ENCODE measurements at regions not wholly inside any gene's neighbourhood (a gene's known extent, or its start where the extent isn't known, plus 50 kb on each side); places are given as distances from the start of the nearest gene placed in this dataset.

- no peak for TF ChIP-seq CTCF (IDR thresholded peaks at IDR 0.05)
- TF ChIP-seq EP300 (IDR thresholded peaks at IDR 0.05): no peak
- TF ChIP-seq POLR2A (IDR thresholded peaks at IDR 0.05): no peak
Observed at GRCh38 chr18:67644226-67644625, 127.7 kb upstream of the DSEL start.
